GM19397 (cell line): ENCODE measurements at regions not wholly inside any gene's neighbourhood (a gene's known extent, or its start where the extent isn't known, plus 50 kb on each side); places are given as distances from the start of the nearest gene placed in this dataset.

Experiments
- ATAC-seq: cut with Tn5 transposase; IDR thresholded peaks from one replicate; pipeline ENCODE4 v1.9.1; 2021; ENCODE audit warnings: mild to moderate bottlenecking, moderate library complexity; ENCODE audit not compliant: unreplicated experiment

DNA sequence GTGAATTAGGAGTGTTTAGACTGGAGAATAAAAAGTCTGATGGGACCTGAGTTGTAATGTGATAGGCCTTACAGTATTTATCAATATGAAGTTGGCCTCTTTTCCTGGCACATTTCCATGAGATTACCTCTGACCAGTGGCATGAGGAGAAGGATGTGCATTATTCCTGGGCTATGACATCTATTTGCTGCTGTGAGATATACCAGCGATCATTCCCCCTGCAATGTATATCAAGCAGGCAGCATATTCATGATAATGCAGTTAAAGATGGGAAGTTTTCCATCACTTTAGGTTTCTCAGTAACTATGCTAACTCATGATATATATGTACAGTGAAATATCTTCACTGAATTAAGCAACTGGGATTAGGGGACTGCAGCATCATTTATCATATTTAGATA lies 142.8 kb upstream of the MBL2 start:
- ATAC-seq, result no peak

DNA sequence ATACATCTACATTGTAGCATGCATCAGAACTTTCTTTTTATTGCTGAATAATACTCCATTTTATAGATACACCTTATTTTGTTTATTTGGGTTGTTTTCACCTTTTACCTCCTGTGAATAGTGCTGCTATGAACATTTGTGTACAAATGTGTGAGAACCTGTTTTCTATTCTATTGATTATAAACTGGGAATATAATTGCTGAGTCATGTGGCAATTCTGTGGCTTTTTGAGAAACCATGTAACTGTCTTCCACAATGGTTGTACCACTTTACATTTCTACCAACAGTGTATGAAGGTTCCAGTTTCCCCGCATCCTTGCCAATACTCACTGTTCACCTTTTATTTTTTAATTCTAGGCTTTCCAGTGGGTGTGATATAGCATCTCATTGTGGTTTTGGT lies 138.6 kb upstream of the MBL2 start:
- ATAC-seq, result no peak

DNA sequence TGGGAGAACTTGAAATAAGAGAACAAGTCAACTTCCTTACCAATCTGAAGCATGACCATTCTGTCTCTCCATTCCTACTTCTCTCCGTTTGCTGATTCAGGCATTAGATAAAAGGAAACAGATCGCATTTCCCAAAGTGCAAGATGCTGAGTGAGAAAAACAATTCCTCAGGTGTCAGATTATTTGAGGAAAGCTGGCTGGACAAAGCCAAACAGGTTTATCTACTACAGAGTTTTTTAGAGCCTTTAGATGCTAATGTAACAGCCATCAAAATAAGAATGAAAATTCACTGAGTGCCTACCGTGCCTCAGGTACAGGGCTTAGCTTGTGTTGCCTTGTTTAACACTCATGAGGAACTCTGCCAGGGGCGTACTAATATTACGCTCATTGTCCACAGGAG lies 135.9 kb upstream of the MBL2 start:
- no peak for ATAC-seq

DNA sequence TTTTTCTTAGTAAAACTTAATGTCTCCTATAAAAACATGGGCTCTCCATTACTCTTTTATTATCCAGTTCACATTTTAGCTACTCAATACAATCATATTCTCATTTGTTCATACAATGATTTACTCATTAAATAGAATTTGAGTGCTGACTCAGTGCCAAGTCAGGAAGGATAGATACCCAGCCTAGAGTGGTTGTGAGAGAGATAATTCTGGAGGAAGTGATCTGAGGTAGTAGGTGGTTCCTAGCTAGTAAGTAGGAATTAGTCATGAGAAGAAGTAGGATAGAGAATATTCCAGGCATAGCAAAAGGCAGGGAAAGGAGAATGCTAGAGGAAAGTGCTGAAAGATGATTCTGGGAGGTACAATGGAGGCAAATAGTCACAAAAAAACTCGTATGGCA lies 133.5 kb upstream of the MBL2 start:
- ATAC-seq, result no peak

DNA sequence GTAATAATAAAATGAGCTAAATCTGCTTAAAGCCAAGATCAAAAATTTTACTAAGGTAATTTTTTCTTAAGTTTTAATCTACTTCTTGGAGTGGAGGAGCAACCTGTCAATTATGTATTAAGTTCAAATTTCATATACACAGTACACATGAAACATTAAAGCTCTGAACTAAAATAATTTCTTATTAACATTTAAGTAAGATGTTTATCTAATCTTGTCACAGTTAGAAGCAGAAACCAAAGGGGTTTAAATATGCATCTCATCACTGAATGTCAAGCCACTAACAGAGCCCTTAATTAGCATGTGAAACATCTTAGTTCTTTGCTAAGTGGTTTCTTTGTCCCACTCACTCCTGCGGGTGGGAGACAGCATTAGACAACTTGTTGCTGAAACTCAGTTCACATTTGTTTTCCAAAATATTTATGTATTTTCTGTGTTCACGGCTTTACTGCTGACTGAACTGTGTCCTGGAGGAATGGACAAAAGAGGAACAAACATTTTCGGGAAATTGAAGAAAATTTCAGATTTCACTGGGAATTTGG lies 130.9 kb upstream of the MBL2 start:
- ATAC-seq, result no peak

DNA sequence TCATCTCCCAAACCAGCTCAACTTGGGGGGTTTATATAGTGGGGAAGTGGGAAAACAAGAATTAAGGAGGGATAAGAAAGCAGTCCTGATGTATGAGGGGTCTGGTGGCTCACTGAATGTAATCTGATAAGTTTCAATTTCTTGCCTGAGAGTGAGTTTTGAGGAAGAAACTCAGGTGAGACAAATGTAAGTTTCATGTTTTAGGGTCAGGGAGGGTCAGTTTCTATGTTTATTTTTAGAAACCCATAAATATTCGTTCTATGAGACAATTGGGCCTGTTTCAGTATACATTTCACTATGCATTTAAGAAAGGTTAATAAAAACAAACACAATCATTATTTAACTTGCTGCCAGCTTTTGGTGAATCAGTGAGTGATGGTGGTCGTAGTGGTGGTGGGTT lies 128.0 kb upstream of the MBL2 start:
- ATAC-seq, result peak; percentile 66

DNA sequence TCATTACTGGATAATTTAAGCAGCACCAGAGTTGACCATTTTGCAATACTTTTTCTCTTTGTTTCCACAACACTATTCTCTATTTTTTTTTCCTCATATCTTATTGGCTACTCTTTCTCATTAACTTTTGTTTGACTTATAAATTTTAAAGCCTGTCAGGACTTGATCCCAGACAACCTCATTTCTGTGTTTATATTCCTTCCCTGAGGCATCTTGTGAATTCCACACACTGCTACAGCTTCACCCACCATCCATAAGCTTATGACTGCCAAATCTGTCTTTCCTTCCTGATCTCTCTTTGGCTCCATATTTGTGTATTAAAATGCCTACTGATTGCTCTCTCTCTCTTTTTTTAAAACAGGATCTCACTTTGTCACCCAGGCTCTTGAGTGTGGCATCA lies 124.6 kb upstream of the MBL2 start:
- no peak for ATAC-seq

DNA sequence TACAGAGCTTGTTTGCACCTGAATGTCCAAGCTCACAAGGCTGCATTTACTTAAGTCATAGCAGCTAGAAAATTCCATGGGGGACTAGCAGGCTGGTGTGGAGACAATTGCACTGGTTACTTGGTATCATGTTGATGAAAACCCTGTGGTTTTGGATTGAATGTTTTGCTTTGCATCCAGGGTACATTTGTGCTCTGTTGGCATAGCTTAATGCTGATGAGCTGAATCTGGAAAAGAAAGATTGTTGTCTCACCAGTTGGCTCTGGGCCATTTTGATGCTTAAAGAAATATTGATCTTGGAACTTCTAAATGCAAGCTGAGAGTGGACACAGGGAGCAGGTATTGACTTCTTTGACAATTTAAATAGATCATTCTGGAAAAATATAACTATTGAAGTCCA lies 122.5 kb upstream of the MBL2 start:
- no peak for ATAC-seq

DNA sequence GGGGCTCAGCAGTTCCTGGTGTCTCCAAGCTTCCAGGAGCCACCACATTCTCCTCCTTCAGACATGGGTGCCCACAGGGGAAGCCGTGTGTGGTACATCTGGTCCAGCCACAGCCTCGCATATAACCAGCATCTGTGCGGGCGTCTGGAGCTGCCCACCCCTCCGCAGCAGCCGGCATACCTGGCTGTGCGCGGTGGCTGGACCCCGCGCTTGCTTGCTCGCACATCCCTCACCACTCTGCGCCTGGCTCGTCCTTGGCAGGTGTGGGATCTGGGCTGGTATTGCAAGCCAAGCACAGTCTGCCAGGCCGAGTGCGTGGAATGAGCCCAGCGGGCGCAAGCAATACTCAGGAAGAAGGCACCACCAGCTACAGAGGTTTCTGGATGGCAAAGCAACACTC lies 117.7 kb upstream of the MBL2 start:
- ATAC-seq, result no peak

DNA sequence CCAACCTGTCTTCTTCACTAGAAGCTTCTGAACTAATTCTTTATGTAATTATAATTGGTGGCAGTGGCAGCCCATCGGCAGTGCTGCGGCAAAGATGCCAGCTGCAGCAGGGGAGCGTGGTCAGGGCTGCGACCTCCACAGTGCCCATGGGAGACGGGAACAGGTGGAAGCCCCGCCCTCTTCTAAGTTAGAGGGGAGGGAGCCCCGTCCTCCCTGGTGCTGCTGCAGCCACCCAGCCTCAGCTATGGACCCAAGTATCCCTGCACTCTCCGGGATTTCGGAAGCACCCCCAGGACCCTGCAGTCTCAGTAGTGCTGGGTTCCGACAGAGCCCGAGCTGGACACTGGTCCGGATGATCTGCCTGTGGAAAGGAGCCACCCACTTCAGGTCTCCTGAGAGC lies 117.0 kb upstream of the MBL2 start:
- no peak for ATAC-seq

DNA sequence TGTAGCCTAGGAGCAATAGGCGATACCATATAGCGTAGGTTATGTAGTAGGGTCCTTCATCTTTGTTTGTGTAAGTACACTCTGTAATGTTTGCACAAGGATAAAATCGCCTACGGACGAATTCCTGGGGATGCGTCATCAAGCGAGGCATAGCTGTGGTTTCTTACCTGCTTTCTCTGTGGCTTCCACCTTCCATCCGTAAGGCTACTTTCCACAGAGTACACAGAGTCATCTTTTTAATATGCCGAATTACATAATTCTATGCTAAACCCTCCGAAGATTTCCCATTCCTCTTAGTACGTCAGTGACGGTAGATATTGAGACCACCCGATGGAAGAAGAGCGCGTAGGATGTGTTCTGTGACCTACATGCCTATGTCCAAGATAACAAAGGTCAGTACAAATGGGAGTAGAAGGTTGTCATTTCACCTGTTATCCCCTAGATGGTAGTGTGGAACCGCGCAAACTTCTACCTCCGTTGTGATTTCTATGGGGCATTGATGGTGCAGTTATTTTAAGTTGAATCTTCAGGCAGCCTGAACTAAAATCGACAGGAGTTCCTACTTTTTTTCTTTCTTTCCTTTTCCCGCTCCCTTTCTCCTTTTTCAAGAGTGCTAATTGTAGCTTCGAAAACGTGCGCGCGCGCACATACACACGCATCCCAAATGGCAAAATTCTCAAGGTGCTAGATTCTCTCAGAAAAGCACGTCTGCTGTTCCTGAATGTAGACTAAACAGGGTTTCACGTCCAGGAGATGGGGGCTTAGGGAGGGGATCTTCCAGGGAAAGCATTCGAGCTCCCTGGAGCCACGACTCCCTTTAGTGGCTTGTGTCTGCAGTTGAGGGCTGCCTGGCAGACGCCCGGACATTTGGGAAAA lies 111.7 kb upstream of the MBL2 start:
- ATAC-seq, result peak; percentile 89

DNA sequence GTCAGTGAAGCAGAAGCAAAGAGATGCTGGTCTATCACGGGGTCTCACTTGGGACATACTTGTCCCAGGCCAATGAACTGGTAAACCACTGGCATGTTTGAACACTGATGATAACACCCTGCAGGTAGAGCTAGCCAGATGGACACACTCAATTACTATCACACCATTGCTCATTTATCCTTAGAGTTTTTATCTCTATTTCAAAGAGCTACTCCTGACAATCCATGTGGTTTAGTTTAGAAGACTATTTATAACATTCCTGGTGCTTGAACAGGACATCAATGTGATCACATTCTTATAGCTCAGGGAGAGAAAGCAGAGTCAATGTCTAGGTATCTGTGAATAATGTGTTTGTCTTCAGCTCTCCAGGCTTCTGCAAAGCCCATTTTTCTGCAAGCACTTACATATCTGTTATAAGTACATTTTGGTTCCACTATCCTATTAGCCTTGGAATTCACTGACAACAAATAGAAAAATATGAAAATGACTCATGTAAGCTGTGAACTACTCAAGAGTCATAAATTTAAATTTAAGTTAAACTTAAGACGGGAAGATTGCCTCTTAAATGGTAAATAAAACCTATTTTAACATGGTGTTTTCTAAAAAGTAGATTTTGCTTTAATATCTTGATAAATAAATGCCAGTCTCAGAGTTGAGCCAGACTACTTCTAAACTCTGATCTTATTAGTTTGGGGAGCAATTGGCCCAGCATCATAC lies 106.7 kb upstream of the MBL2 start:
- ATAC-seq, result no peak

DNA sequence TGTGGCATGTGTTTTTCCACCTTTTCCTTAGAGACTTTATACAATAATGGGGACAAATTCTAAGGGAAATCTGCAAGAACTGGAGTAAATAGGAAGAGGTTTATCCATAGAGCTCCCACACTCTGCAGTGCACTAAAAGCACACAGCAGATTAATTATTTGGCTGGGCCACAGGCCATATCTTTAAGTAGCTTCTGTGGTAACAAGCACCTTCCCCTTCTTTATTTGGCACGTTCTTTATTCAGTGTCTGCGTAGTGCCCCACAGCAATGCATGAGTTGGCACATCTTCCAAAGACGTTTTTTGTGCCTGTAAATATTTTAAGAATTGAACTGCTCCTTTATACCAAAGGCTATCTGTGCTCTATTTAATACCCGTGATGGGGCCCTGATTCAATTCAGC lies 104.9 kb upstream of the MBL2 start:
- ATAC-seq, result no peak

DNA sequence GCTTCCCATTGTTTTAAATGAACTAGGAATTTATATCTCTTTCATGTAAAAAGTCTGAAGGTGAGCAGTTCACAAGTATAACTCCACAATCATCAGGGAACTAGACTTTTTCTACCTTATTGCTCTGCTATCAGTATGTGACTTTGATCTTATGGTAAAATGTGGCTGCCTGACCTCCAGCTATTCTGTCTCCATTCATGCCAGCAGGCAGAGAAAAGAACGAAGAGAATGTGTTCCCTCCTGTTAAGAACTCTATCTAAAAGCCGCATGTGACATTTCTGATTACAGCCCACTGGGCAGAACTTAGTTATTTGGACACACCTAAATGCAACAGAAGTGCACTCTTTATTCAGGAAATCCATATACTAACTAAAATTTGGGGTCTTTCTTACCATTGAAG lies 102.8 kb upstream of the MBL2 start:
- ATAC-seq, result no peak

DNA sequence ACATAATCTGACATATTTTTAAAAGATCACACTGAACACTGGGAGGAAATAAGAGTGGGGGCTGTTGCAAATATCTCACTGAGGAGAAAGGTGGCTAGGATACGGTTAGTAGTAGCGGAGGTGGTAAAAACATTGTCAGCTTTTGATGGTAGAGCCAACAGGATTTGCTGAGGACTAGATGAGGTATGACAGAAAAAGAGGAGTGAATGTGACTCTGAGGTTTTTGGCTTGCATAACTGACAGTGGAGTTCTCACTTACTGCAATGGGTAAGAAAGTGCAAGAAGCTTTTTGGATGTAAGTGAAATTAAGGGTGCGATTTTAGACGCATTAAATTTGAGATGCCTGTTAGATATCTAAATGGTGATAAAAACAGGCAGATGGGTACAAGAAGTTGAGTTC lies 102.0 kb upstream of the MBL2 start:
- no peak for ATAC-seq

DNA sequence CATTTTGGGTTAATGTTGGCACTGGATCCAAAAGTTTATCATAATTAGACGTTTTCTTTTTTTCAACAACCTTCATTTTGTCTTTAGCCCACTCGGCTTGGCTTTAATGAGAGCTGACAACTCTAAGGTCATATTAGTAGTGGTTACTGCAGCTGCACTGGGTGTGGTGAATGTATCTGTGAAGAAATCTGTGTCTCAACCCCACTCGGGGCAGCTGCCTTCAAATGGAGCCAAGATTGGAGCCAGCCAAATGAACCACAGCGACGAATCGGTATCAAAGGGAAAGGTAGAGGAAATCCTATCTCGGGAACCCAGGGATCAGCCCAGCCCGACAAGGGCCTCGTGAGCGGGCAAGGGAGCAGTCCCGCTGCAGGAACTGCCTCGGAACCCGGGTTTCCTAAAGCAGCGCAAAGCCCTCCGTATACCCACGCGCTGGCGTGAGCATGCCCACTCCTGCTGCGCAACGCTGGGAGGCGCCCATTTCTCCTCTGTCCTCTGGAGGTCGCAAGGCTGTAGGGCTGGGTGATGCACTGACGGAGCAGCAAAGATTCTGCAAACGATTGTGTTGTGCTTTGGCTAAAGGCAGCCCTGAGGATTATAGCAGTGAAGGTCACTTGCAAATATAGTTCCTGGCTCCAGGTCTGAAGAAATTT lies 98.7 kb upstream of the MBL2 start:
- no peak for ATAC-seq

DNA sequence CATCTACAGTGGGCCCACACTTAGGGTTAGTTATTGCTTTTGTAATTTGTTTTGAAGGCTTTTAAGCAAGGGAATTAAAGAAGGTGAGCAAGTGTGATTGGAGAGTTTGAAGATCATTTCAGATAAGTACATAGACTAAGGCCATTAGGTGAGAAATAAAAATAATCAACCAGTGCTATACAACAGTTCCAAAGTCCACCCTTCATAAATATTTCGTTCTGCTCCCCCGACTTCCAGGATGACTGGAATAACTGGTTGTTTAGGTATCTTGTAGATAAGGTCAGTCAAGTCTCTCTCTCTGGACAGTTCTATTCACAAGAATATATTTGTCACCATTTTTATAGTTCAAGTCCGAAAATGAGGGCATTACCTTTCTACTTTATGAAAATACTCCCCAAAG lies 98.0 kb upstream of the MBL2 start:
- ATAC-seq, result no peak

DNA sequence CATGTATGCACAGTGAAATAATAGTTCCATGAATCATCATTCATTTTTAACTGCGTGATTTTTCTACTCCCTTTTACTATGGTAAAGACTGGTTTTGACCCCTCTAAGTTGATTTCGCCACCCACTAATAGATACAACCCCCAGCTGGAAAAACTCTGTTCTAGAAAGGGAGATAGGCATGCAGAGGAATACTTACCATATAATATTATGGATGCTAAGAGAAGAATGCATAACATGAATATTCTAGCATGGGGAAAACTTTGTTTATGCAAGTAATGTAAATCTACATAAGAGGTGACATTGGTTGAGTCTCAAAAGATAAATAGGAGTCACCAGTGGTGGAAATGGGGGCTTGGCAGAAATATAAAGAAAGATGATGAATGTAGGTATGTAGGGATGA lies 97.3 kb upstream of the MBL2 start:
- no peak for ATAC-seq

DNA sequence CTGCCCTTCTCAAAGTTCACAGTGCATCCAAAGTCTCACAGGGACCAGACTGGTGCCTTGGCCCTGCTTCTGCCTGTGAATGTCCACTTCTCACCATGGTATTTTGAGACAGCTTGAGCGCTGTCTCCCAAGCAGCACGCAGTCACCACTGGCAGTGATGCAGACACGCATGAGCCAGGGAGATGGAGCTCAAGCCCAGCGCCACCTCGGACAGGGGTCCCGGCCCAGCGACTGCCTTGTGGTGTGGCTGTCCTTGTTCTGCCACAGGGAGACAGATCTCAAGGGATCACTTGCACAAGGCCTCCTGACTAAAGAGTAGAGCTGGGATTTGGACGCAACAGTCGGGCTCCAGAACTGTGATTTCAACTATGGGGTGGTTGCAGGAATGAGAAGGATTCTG lies 92.6 kb upstream of the MBL2 start:
- no peak for ATAC-seq

DNA sequence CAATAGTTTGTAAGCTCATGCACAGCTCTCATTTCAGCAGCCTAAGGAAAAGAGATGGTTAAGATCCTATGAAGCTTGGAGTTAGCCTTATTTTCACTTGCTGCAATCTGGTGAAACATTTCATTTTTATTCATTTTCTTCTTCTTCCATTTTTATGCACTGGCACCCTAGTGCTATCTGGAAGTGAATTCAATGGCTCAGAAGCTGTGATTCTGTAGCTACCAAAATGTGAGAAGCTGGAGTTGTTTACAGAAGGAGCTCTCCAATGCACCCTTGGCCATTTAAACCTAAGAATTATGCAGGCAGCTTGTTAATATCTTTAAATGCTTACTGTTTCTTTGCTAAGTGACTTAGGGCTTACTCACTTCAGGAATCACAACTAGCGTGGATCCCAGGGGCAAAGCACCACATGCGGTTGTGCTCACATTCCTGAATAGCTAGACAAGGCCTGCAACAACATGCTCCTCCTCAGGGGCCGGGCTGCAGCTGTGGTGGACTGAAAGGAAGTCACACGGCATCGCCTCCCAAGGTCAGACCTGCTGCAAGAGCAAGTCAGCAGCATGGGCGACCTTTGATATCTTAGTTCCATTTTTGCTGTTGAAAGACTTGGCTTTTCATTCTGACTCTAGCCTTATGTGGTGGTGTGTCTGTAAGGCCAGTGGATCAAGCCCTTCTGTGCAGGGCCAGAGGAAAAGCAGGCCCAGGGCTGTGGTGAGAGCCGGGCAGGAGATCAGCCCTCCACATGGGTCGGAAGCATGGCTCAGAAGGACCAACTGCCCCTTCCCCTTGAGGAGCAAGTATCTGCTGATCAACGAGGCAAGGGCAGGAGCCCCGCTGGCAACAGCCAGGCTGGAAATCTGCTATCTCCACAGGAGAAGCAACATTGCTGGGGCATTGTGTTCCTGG lies 91.9 kb upstream of the MBL2 start:
- no peak for ATAC-seq

DNA sequence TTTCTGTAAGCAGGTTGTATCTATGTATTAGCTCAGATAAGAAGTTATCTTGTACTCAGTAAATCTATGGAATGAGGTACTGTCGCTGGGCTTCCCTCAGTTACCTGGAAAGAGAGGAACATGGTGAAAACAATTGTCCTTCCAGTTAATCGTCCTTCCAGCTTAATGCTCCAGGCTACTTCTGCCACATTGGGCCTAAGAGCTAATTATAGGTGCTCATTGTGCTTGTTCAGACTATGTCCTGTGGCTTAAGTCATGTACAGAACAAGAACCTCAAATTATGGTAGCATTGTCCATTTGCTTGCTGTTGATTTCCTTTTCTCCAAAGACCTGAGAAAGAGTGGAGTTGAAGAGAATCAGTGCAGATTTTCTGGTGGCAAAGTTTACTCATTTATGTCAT lies 86.1 kb upstream of the MBL2 start:
- no peak for ATAC-seq
